Adrenal gland (tissue), 5 donors: ENCODE measurements at regions not wholly inside any gene's neighbourhood (a gene's known extent, or its start where the extent isn't known, plus 50 kb on each side); places are given as distances from the start of the nearest gene placed in this dataset.

Source experiments
- POLR2A ChIP-seq, 2 donors: fragments of 450-650 bp; IDR thresholded peaks; one replicate each; pipeline ENCODE4 v1.6.1; 2017; ENCODE audit warnings: antibody characterized with exemption in 2 of 2, mild to moderate bottlenecking in 2 of 2, moderate library complexity in 1 of 2
- TF ChIP-seq, protein P1 (sequence below), 6 experiments: fragments of 450-650 bp in 4 of 6; fragments of 200-600 bp in 2 of 6; sonication (generic) in 1 of 6; IDR thresholded peaks; 1 replicate in 5 of 6; 2 replicates in 1 of 6; pipeline versions ENCODE4 v1.5.1 to v1.8.0; 2016 to 2021; ENCODE audit warnings: antibody characterized with exemption in 6 of 6, mild to moderate bottlenecking in 2 of 6, moderate library complexity in 1 of 6
- donor health status: DM: no; HTN: no; CAD: no.

DNA sequence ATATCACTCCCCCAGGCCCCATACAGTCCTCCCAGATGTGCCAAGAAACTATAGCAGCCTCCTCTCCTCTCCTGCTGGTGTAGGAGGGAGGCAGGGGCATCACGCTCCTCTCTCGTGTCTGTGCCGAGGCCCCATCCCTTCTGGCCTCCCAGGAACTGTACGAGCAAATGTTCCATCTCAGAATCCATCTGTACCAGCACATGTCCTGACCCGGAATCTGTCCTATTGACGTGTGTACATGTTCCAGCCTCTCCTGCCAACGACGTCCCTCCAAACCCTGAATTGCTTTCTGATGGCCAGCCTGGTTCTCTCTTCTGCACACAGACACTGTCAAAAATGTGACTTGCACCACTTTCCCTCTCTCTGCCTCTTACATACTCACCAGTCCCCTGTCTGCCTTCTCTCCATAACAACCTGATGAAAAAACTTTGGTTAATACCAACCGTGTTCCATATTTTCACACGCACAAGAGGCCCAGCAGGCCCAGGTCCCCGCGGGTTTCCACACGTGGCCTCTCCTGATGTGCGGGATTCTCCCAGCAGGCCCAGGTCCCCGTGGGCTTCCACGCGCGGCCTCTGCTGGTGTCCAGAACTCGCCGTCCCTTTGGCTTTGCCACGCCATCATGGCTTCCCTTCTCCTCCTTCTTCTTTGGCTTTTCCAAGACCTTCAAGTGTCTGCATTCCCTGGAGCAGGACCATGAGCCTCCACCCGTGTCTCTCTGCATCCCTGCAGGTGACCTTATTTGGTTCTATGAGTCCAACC, 125.2 kb upstream of the THBS2 start:
- TF ChIP-seq, protein P1, sequence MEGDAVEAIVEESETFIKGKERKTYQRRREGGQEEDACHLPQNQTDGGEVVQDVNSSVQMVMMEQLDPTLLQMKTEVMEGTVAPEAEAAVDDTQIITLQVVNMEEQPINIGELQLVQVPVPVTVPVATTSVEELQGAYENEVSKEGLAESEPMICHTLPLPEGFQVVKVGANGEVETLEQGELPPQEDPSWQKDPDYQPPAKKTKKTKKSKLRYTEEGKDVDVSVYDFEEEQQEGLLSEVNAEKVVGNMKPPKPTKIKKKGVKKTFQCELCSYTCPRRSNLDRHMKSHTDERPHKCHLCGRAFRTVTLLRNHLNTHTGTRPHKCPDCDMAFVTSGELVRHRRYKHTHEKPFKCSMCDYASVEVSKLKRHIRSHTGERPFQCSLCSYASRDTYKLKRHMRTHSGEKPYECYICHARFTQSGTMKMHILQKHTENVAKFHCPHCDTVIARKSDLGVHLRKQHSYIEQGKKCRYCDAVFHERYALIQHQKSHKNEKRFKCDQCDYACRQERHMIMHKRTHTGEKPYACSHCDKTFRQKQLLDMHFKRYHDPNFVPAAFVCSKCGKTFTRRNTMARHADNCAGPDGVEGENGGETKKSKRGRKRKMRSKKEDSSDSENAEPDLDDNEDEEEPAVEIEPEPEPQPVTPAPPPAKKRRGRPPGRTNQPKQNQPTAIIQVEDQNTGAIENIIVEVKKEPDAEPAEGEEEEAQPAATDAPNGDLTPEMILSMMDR (IDR thresholded peaks at IDR 0.05), result no peak
- TF ChIP-seq POLR2A (IDR thresholded peaks at IDR 0.05), result no peak
